ENCODE measurements at regions not wholly inside any gene's neighbourhood (a gene's known extent, or its start where the extent isn't known, plus 50 kb on each side); places are given as distances from the start of the nearest gene placed in this dataset.

DNA sequence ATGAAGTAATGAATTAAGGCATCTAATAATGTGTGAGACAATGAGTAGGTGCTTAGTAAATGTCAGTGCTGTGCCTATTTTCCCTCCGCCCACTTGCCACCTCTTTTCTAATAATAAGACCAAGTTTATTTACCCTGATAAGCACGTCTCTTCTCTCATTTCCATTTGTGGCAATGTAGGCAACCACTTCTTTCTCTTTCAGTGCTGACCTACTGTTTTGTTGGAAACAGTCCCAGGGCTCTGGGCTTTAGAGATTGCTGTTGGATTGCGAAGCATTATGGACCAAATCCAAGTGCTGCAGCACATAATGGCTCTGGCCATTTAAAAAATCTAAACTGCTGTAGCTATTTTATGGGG, 141.3 kb upstream of the PLEKHG7 start:
- TF ChIP-seq, protein P1, sequence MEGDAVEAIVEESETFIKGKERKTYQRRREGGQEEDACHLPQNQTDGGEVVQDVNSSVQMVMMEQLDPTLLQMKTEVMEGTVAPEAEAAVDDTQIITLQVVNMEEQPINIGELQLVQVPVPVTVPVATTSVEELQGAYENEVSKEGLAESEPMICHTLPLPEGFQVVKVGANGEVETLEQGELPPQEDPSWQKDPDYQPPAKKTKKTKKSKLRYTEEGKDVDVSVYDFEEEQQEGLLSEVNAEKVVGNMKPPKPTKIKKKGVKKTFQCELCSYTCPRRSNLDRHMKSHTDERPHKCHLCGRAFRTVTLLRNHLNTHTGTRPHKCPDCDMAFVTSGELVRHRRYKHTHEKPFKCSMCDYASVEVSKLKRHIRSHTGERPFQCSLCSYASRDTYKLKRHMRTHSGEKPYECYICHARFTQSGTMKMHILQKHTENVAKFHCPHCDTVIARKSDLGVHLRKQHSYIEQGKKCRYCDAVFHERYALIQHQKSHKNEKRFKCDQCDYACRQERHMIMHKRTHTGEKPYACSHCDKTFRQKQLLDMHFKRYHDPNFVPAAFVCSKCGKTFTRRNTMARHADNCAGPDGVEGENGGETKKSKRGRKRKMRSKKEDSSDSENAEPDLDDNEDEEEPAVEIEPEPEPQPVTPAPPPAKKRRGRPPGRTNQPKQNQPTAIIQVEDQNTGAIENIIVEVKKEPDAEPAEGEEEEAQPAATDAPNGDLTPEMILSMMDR (IDR thresholded peaks at IDR 0.05; ENCODE audit: insufficient read depth in 1 of 2, low read depth in 1 of 2, low read length in 1 of 2, severe bottlenecking in 1 of 2, unreplicated experiment in 1 of 2): no peak
- H3K27me3 Mint-ChIP-seq (ENCODE audit: insufficient read depth, unreplicated experiment): no peaks in the 10 kb centered on the region
- H3K36me3 Mint-ChIP-seq (ENCODE audit: insufficient read depth, unreplicated experiment): no peaks in the 10 kb centered on the region
- ChIA-PET CTCF (no interaction called here), POLR2A (no interaction called here)
- H3K4me1 Mint-ChIP-seq (ENCODE audit: low read depth, unreplicated experiment): peaks cover 19% of the 10 kb centered on the region
- Histone ChIP-seq H3K4me1 (peaks cover 14% of the 10 kb centered on the region), H3K36me3 (ENCODE audit: control insufficient read depth, insufficient read depth, low read length) (no peaks in the 10 kb centered on the region), H3K4me3 (ENCODE audit: low read depth, low read length) (no peak overlapping the region), H3K27me3 (replicated peaks; ENCODE audit: control insufficient read depth, insufficient read depth, low read length) (no peaks in the 10 kb centered on the region), H3K9me3 (no peaks in the 10 kb centered on the region)
- intact Hi-C loops (cut with micrococcal nuclease; ENCODE audit: unreplicated experiment): no loop called here
- no peak overlapping the region for H3K4me3 Mint-ChIP-seq (ENCODE audit: unreplicated experiment)
- no TSS peak for BruUV-seq (replicated peaks)
- DNase-seq: no peak
- no peak overlapping the region for H3K27ac Mint-ChIP-seq (ENCODE audit: unreplicated experiment)
- peaks cover 6% of the 10 kb centered on the region for H3K9me3 Mint-ChIP-seq (ENCODE audit: unreplicated experiment)

DNA sequence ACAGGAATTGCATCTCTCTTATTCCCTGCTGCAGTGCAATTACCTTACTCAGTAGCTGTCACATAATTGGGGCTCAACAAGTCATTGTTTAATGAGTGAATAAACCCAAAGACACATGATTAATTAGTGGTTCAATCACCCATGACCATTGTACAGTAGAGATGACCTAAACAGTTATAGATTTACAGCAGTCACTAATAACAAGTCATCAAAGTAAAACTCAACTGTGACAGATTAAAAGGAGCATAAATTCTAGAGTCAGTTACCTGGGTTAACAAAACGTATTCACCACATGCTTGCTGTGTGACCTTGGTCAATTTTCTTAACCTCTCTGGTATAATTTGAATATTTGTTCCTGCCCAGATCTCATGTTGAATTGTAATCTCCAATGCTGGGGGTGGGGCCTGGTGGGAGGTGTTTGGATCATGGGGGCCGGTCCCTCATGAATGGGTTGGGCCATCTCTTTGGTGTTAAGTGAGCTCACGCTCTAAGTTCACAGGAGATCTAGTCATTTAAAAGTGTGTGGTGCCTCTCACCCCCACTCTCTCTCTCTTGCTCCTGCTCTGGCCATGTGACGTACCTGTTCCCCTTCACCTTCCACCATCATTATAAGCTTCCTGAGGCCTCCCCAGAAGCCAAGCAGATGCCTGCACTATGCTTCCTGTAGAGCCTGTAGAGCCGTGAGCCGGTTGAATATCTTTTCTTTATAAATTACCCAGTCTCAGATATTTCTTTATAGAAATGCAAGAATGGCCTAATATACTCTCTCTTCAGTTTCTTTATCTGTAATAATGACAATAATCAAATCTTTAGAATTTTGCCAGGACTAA, 141.9 kb upstream of the PLEKHG7 start:
- Mint-ChIP-seq H3K9me3 (ENCODE audit: unreplicated experiment) (peaks cover 7% of the 10 kb centered on the region), H3K4me3 (ENCODE audit: unreplicated experiment) (no peak overlapping the region), H3K27me3 (ENCODE audit: insufficient read depth, unreplicated experiment) (no peaks in the 10 kb centered on the region), H3K4me1 (ENCODE audit: low read depth, unreplicated experiment) (peaks cover 19% of the 10 kb centered on the region), H3K36me3 (ENCODE audit: insufficient read depth, unreplicated experiment) (no peaks in the 10 kb centered on the region), H3K27ac (ENCODE audit: unreplicated experiment) (no peak overlapping the region)
- no peak for DNase-seq
- Histone ChIP-seq H3K4me3 (ENCODE audit: low read depth, low read length) (no peak overlapping the region), H3K4me1 (peaks cover 14% of the 10 kb centered on the region), H3K36me3 (ENCODE audit: control insufficient read depth, insufficient read depth, low read length) (no peaks in the 10 kb centered on the region), H3K27me3 (replicated peaks; ENCODE audit: control insufficient read depth, insufficient read depth, low read length) (no peaks in the 10 kb centered on the region), H3K9me3 (no peaks in the 10 kb centered on the region)
- TF ChIP-seq, protein P1 (IDR thresholded peaks at IDR 0.05; ENCODE audit: insufficient read depth in 1 of 2, low read depth in 1 of 2, low read length in 1 of 2, severe bottlenecking in 1 of 2, unreplicated experiment in 1 of 2): no peak
- no TSS peak for BruUV-seq (replicated peaks)
- ChIA-PET POLR2A (no interaction called here), CTCF (no interaction called here)
- intact Hi-C loops (cut with micrococcal nuclease; ENCODE audit: unreplicated experiment): no loop called here

DNA sequence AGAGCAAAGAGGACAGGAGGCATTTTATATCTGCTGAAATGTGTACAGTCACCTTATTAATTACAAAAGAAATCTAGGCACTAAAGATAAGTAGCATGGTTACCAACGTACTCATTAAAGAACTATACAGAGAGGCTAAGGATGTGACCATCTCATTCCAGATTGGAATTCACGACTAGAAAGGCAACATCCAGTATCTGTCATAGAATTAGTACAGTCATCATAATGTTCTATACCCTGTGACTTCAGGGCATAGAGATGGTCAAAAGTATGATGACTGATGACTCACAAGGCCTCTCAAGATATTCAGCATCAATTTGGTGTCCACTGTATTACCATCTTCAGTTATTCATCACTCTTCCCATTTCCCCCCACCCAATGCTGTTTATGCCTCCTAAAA, 144.0 kb upstream of the PLEKHG7 start:
- CTCF ChIA-PET: no interaction called here

More for the DNA sequence above, 144.0 kb upstream of the PLEKHG7 start:
- peaks cover 19% of the 10 kb centered on the region for H3K4me1 Mint-ChIP-seq (ENCODE audit: low read depth, unreplicated experiment)
- H3K4me3 Mint-ChIP-seq (ENCODE audit: unreplicated experiment): no peak overlapping the region
- TF ChIP-seq, protein P1 (IDR thresholded peaks at IDR 0.05; ENCODE audit: insufficient read depth in 1 of 2, low read depth in 1 of 2, low read length in 1 of 2, severe bottlenecking in 1 of 2, unreplicated experiment in 1 of 2): no peak
- BruUV-seq (replicated peaks): no TSS peak
- H3K9me3 ChIP-seq: no peaks in the 10 kb centered on the region
- no peaks in the 10 kb centered on the region for H3K36me3 Mint-ChIP-seq (ENCODE audit: insufficient read depth, unreplicated experiment)
- H3K27ac Mint-ChIP-seq (ENCODE audit: unreplicated experiment): no peak overlapping the region
- POLR2A ChIA-PET: no interaction called here
- no peak overlapping the region for H3K4me3 ChIP-seq (ENCODE audit: low read depth, low read length)
- DNase-seq: no peak
- H3K4me1 ChIP-seq: peaks cover 14% of the 10 kb centered on the region
- no peaks in the 10 kb centered on the region for H3K36me3 ChIP-seq (ENCODE audit: control insufficient read depth, insufficient read depth, low read length)
- peaks cover 7% of the 10 kb centered on the region for H3K9me3 Mint-ChIP-seq (ENCODE audit: unreplicated experiment)
- H3K27me3 Mint-ChIP-seq (ENCODE audit: insufficient read depth, unreplicated experiment): no peaks in the 10 kb centered on the region
- no peaks in the 10 kb centered on the region for H3K27me3 ChIP-seq (replicated peaks; ENCODE audit: control insufficient read depth, insufficient read depth, low read length)
- intact Hi-C loops (cut with micrococcal nuclease; ENCODE audit: unreplicated experiment): loop anchor here (1.0 kb wide), 1 partner anchor 13 kb away; no protein-coding TSS in a partner anchor

Measured in Caco-2 (cell line).